ENCODE measurements at regions not wholly inside any gene's neighbourhood (a gene's known extent, or its start where the extent isn't known, plus 50 kb on each side); places are given as distances from the start of the nearest gene placed in this dataset.

DNA sequence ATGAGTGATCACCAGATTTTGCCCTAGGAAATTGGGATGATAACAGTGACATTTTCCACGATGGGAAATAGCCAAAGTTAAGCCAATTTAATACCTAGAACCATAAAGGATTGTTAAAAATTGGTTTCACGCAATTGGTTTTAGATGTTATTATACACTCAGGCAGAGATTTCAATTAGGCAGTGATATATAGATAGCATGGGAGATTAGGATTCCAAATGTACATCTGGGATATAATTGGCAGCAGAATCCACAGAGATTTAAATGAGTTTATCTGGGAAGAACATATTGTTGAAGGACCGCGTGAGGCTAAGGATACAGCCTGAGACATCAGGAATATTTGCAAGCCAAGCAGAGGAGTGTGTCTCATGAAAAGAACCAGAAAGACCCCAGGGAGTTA lies 351.6 kb downstream of the GPM6A start:
- 68 to 77% (median 72%) methylated on average over 4 of the region's 4 CpGs for WGBS, 4 donors
- Histone ChIP-seq H3K36me3 (replicated peaks in 1 of 2) (no peaks in the 10 kb centered on the region), H3K9me3 (replicated peaks in 1 of 3) (no peaks in the 10 kb centered on the region), H3K27ac (no peak overlapping the region), H3K4me1 (replicated peaks in 1 of 2) (no peaks in the 10 kb centered on the region), H3K4me3 (no peak overlapping the region), H3K27me3 (no peaks in the 10 kb centered on the region)
- TF ChIP-seq POLR2A (IDR thresholded peaks at IDR 0.05), result no peak
- TF ChIP-seq, protein P1, sequence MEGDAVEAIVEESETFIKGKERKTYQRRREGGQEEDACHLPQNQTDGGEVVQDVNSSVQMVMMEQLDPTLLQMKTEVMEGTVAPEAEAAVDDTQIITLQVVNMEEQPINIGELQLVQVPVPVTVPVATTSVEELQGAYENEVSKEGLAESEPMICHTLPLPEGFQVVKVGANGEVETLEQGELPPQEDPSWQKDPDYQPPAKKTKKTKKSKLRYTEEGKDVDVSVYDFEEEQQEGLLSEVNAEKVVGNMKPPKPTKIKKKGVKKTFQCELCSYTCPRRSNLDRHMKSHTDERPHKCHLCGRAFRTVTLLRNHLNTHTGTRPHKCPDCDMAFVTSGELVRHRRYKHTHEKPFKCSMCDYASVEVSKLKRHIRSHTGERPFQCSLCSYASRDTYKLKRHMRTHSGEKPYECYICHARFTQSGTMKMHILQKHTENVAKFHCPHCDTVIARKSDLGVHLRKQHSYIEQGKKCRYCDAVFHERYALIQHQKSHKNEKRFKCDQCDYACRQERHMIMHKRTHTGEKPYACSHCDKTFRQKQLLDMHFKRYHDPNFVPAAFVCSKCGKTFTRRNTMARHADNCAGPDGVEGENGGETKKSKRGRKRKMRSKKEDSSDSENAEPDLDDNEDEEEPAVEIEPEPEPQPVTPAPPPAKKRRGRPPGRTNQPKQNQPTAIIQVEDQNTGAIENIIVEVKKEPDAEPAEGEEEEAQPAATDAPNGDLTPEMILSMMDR (IDR thresholded peaks at IDR 0.05), result no peak
- intact Hi-C loops (cut with DNase I), result no loop called here
- DNase-seq, result no peak

DNA sequence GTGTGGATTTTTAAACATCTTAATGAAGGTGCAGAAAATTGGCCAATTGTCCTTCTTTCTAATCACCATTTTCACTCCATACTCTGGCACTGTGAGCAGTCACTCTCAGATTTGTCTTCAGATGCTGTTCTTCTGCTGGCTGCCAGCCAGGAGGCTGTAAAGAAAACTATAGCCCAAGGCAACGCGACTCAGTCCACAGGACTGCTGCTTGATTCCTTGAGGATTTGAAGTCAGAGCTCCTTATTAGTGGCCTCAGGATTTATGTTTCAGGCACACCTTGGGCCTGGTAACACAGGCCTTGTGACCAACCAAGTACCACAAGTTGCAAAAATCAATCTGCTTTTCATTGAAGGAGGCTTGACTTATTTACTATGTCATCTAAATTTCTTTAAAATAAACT lies 342.6 kb downstream of the GPM6A start:
- intact Hi-C loops (cut with DNase I), result no loop called here

DNA sequence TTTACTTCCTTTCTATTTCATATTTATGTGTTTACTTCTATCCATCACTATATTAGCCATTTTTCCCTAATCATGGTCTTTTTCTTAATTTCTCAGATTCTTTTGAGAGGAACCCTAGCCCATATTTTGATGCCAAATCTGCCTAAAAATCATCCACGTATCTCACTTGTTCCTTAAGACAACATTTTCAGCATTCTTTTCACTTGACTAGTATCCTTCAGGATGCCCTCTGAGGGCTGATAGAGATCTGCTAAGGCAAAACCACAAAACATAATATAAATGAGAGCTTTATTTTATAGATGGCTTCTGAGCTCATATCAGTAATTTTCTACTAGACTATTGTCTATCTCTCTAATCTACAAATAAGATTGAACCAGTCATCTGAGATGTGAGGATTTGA lies 341.9 kb downstream of the GPM6A start:
- 19 to 50% (median 31%) methylated on average over 1 of the region's 1 CpG for WGBS, 4 donors
- Histone ChIP-seq H3K36me3 (replicated peaks in 1 of 2) (no peaks in the 10 kb centered on the region), H3K27ac (no peak overlapping the region), H3K27me3 (no peaks in the 10 kb centered on the region), H3K9me3 (replicated peaks in 1 of 3) (no peaks in the 10 kb centered on the region), H3K4me3 (no peak overlapping the region), H3K4me1 (replicated peaks in 1 of 2) (no peaks in the 10 kb centered on the region)
- DNase-seq, result no peak
- TF ChIP-seq, protein P1 (IDR thresholded peaks at IDR 0.05), result no peak
- TF ChIP-seq POLR2A (IDR thresholded peaks at IDR 0.05), result no peak
- intact Hi-C loops (cut with DNase I), result no loop called here

More for the DNA sequence above, 342.6 kb downstream of the GPM6A start:
- Histone ChIP-seq H3K4me3 (no peak overlapping the region), H3K27ac (no peak overlapping the region), H3K4me1 (replicated peaks in 1 of 2) (no peaks in the 10 kb centered on the region), H3K36me3 (replicated peaks in 1 of 2) (no peaks in the 10 kb centered on the region), H3K9me3 (replicated peaks in 1 of 3) (no peaks in the 10 kb centered on the region), H3K27me3 (no peaks in the 10 kb centered on the region)
- TF ChIP-seq, protein P1 (IDR thresholded peaks at IDR 0.05), result no peak
- TF ChIP-seq POLR2A (IDR thresholded peaks at IDR 0.05), result no peak
- 26 to 59% (median 42%) methylated on average over 2 of the region's 2 CpGs for WGBS, 4 donors
- DNase-seq, result no peak

DNA sequence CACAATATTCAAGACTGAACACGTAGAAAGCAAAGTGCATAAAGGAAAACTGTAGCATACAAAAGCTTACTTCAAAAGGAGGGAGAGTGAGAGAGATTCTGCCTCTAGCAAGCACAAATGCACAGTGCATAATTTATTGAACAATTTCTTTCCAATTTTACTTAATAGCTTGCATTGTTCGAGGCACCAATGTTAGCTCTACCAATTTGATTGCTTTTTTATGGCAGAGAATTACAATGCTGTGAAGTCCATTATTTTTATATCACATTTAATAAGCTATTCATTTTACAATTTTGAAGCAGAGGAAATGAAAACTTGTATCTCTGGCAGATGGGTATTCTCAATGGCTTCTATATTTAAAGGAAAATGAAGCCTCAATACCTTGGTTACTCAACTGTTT lies 331.7 kb downstream of the GPM6A start:
- no peaks in the 10 kb centered on the region for H3K4me1 ChIP-seq (replicated peaks in 1 of 2)
- no peaks in the 10 kb centered on the region for H3K27me3 ChIP-seq
- TF ChIP-seq, protein P1 (IDR thresholded peaks at IDR 0.05), result no peak
- no peak for TF ChIP-seq POLR2A (IDR thresholded peaks at IDR 0.05)
- intact Hi-C loops (cut with DNase I), result no loop called here
- no peaks in the 10 kb centered on the region for H3K9me3 ChIP-seq (replicated peaks in 1 of 3)
- no peak for DNase-seq
- H3K4me3 ChIP-seq, result no peak overlapping the region
- WGBS, 4 donors, result 20 to 25% (median 22%) methylated on average over 2 of the region's 2 CpGs
- no peaks in the 10 kb centered on the region for H3K36me3 ChIP-seq (replicated peaks in 1 of 2)
- H3K27ac ChIP-seq, result no peak overlapping the region

Measured in adrenal gland (tissue), 9 donors.